Epithelial cell of proximal tubule (primary cell): ENCODE measurements at regions not wholly inside any gene's neighbourhood (a gene's known extent, or its start where the extent isn't known, plus 50 kb on each side); places are given as distances from the start of the nearest gene placed in this dataset.

Source experiments
- DNase-seq: peaks from one replicate; pipeline ENCODE4 v3.0.0-alpha.2; 2011; ENCODE audit warnings: low read depth
- H3K4me3 ChIP-seq: 2 replicates; pipeline ENCODE4 v1.5.1; 2011; ENCODE audit warnings: low read depth, mild to moderate bottlenecking, low read length
- TF ChIP-seq, protein P1 (sequence below): conservative IDR thresholded peaks from 2 replicates; pipeline ENCODE4 v1.5.1; 2012; ENCODE audit warnings: low read depth, mild to moderate bottlenecking, low read length

DNA sequence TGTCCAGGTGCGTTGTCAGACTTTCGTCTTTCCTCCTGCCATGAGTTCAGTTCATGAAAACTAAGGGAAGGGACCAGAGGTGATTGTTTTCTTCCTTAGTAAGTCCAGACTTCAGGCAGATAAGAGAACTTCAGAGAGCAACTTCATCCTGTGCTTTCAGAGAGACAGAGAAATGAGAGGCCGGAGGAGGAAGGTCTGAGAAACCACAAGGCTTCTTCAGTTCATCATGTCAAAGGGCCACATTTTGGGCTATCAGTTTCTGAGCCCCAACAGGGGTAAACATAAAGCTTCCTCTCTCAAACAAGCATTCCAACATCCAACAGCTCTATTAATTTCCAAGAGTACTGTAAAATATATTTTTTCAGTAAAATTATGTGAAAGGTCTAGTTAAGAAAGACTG, 668.4 kb upstream of the NRP1 start:
- TF ChIP-seq, protein P1, sequence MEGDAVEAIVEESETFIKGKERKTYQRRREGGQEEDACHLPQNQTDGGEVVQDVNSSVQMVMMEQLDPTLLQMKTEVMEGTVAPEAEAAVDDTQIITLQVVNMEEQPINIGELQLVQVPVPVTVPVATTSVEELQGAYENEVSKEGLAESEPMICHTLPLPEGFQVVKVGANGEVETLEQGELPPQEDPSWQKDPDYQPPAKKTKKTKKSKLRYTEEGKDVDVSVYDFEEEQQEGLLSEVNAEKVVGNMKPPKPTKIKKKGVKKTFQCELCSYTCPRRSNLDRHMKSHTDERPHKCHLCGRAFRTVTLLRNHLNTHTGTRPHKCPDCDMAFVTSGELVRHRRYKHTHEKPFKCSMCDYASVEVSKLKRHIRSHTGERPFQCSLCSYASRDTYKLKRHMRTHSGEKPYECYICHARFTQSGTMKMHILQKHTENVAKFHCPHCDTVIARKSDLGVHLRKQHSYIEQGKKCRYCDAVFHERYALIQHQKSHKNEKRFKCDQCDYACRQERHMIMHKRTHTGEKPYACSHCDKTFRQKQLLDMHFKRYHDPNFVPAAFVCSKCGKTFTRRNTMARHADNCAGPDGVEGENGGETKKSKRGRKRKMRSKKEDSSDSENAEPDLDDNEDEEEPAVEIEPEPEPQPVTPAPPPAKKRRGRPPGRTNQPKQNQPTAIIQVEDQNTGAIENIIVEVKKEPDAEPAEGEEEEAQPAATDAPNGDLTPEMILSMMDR = no peak
- H3K4me3 ChIP-seq = no peak overlapping the region
- DNase-seq = no peak

DNA sequence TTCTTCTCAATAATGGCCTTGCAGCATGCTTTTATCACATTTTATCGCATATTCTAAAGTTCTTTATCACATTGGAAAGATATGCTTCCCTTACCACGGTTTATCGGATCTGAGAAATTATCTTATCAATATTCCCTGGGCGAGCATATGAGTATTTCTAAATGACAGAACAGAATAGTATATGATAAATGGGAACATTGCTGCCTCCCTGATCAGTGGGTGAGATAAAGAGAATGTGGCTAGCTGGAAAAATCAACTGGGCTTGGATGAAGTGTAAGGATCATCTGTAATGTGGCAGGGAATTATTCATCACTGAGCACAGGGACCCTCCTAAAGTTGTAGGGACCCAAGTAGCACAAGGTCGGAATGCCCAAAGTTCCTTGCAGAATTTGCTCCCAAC, 667.4 kb upstream of the NRP1 start:
- no peak overlapping the region for H3K4me3 ChIP-seq
- no peak for DNase-seq
- TF ChIP-seq, protein P1 = no peak

DNA sequence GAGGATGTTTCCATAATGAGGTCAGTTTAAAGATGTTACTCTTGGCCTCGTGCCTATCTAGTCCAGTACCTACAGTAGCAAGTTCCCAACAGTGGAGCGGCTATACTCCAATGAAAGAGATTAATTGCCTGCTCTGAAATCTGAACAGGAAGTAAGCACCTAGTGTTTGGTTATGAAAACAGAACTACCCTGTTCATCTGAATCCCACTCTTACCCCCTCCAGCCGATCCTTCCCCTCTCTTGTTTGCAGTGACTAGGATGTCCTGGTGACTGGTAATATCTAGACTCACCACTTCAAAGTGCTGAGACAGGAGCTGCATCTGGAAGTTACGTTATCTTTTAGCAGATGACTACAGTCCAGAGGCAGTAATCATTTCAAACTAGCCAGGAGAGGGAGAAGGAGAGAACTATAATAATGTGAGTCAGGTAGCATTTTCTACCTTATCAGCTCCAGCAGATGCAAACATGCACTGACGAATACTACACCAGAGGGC, 666.7 kb upstream of the NRP1 start:
- TF ChIP-seq, protein P1 = no peak
- no peak overlapping the region for H3K4me3 ChIP-seq
- no peak for DNase-seq

DNA sequence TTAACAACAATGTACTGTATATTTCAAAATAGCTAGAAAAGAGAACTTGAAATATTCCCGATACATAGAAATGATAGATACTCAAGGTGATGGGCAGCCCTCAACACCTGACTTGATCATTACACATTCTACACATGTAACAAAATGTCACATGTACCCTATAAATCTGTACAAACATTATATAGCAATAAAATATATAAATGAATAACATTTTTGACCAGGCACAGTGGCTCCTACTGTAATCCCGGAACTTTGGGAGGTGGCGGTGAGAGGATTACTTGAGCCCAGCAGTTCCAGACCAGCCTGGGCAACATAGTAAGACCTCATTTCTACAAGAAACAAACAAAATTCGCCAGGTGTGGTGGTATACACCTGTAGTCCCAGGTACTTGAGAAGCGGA, 659.5 kb upstream of the NRP1 start:
- H3K4me3 ChIP-seq = no peak overlapping the region
- TF ChIP-seq, protein P1 = no peak
- no peak for DNase-seq

DNA sequence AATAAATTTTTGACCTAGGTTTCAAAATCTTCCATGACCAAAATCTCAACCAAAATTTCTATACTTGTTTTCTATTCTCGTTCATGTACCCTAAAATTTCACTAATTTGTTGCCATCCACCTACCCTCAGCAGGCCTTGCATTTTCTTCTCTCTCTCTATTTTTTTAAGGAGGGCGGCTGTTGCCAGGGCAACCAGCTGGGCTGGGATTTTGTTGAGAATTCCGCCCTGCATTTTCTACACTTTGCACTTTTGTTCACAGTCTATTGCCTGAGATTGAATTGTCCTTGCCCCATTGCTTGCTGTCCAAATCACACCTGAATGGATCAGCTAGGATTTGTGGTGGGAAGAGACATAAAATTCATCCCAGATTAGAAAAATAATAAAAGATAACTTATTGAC, 657.5 kb upstream of the NRP1 start:
- TF ChIP-seq, protein P1 = no peak
- no peak for DNase-seq
- H3K4me3 ChIP-seq = no peak overlapping the region

DNA sequence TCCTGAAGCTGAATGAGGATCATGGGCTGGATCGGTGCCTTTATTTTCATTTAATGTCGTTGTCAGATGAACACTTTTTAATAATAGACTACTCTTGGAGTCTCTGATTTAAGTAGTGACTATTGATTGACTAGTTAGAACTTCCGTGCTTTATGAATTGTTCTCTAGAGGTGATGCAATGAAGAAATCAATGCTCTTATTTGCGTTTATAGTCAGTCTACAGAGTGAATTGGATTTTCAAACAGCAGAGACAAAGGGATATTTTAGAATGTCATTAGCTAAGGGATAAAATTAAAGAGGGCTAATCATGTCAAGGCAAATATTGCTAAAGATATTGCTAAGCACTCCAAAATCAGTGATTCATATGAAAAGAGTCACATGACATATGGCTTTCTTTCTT, 652.0 kb upstream of the NRP1 start:
- H3K4me3 ChIP-seq = no peak overlapping the region
- no peak for DNase-seq
- TF ChIP-seq, protein P1 = no peak

DNA sequence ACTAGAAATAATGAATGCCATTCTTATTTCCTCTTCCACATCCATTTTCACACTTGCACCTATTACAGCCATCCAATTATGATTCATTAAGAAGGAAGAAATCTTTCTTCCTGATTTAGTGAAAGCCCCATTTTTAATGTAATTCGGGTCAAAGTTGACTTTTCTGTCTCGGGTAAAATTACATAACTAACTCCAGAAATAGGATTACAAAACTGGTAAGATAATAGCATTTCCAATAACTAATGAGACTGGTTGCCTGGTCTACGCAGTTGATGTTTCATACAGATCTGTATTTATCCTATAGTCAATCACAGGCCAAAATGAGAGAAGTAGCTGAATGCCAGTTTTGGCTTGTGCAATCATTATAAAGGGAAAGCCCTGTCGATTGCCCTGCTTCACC, 651.5 kb upstream of the NRP1 start:
- DNase-seq = no peak
- TF ChIP-seq, protein P1 = no peak
- no peak overlapping the region for H3K4me3 ChIP-seq
